Parathyroid adenoma (tissue), 2 donors: ENCODE measurements at regions not wholly inside any gene's neighbourhood (a gene's known extent, or its start where the extent isn't known, plus 50 kb on each side); places are given as distances from the start of the nearest gene placed in this dataset.
A peak's percentile ranks its signal among the peaks of the same experiment; 100 is the strongest.

ENCODE experiments used
- H2AFZ ChIP-seq: fragments of 300-600 bp; sonication (generic); one replicate; pipeline ENCODE4 v1.7.0; 2017; ENCODE audit warnings: antibody characterized with exemption, mild to moderate bottlenecking
- H3K27ac ChIP-seq: fragments of 300-600 bp; sonication (generic); one replicate; pipeline ENCODE4 v1.7.0; 2017
- H3K27me3 ChIP-seq: fragments of 300-600 bp; sonication (generic); one replicate; pipeline ENCODE4 v1.7.0; 2017; ENCODE audit warnings: low read length; ENCODE audit not compliant: control insufficient read depth, insufficient read depth
- H3K36me3 ChIP-seq: fragments of 300-600 bp; sonication (generic); one replicate; pipeline ENCODE4 v1.7.0; 2017; ENCODE audit warnings: low read length; ENCODE audit not compliant: control insufficient read depth, insufficient read depth
- H3K4me1 ChIP-seq: fragments of 300-600 bp; sonication (generic); one replicate; pipeline ENCODE4 v1.7.0; 2017; ENCODE audit warnings: control low read depth
- H3K4me2 ChIP-seq: fragments of 300-600 bp; sonication (generic); one replicate; pipeline ENCODE4 v1.7.0; 2017; ENCODE audit warnings: low read length
- H3K4me3 ChIP-seq: fragments of 300-600 bp; sonication (generic); one replicate; pipeline ENCODE4 v1.7.0; 2017; ENCODE audit warnings: low read depth, low read length
- H3K79me2 ChIP-seq: fragments of 300-600 bp; sonication (generic); one replicate; pipeline ENCODE4 v1.7.0; 2017; ENCODE audit warnings: control low read depth
- H3K9ac ChIP-seq: fragments of 300-600 bp; sonication (generic); one replicate; pipeline ENCODE4 v1.7.0; 2017; ENCODE audit warnings: mild to moderate bottlenecking
- H3K9me3 ChIP-seq: fragments of 300-600 bp; sonication (generic); one replicate; pipeline ENCODE4 v1.7.0; 2017; ENCODE audit warnings: low read length; ENCODE audit not compliant: control insufficient read depth
- TF ChIP-seq, protein P1 (sequence below): fragments of 300-600 bp; sonication (generic); IDR thresholded peaks from one replicate; pipeline ENCODE4 v1.7.0; 2017; ENCODE audit warnings: antibody characterized with exemption, mild to moderate bottlenecking
- donor health status: primary hyperparathyroidism.

DNA sequence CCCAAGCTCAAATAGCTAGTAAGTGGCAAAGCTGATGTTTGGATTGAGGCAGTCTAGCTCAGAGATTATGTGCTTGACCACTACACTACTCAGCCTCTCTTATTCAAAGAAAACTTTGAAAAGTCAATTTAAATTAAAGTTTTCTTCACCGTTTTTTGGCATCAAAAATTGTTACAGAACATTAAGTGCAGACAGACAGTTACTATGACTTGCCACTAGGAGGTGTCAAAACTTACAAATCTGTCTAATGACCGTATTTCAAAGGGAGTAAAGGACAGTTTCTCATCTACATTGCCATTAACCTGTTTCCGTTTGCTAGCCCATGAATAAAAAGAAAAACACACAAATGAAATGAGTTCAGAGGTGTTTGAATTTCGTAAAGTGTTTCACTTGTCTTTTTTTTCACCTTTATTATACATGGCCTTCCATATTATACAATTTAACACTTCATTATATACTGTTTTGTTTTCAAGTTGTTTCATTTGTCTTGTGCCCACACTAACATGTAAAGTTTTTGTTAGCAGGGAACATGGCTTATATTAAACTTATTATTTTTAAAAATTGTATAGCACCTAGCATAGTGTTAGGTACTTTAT, 57.4 kb upstream of the MTF2 start:
- Histone ChIP-seq H3K27me3 (no peaks in the 10 kb centered on the region), H3K79me2 (no peaks in the 10 kb centered on the region), H3K27ac (no peak overlapping the region), H3K9me3 (no peaks in the 10 kb centered on the region), H3K4me1 (no peaks in the 10 kb centered on the region), H3K9ac (no peak overlapping the region), H3K4me2 (no peak overlapping the region), H3K36me3 (no peaks in the 10 kb centered on the region), H3K4me3 (no peak overlapping the region), H2AFZ (no peak overlapping the region)
- TF ChIP-seq, protein P1, sequence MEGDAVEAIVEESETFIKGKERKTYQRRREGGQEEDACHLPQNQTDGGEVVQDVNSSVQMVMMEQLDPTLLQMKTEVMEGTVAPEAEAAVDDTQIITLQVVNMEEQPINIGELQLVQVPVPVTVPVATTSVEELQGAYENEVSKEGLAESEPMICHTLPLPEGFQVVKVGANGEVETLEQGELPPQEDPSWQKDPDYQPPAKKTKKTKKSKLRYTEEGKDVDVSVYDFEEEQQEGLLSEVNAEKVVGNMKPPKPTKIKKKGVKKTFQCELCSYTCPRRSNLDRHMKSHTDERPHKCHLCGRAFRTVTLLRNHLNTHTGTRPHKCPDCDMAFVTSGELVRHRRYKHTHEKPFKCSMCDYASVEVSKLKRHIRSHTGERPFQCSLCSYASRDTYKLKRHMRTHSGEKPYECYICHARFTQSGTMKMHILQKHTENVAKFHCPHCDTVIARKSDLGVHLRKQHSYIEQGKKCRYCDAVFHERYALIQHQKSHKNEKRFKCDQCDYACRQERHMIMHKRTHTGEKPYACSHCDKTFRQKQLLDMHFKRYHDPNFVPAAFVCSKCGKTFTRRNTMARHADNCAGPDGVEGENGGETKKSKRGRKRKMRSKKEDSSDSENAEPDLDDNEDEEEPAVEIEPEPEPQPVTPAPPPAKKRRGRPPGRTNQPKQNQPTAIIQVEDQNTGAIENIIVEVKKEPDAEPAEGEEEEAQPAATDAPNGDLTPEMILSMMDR: peak; percentile 34

DNA sequence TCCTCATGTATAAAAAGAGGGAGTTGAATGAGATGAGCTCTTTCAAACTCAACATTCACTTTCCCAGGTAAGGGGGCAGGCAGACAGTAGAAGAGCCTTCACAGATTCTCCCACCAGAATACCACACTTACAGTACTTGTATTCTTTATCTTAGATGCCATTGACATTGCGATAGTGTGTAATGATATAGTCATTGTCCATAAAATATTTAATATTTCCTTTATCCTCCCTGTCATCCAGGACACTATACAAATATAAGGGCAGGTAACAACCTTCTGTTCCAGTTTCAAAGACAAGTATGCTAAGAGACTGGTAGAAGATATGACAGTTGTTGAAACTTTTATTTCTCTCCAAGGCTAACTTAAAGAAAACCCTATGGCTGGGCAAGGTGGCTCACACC, 56.5 kb upstream of the MTF2 start:
- no peak overlapping the region for H2AFZ ChIP-seq
- H3K4me1 ChIP-seq: no peaks in the 10 kb centered on the region
- H3K27me3 ChIP-seq: no peaks in the 10 kb centered on the region
- no peak overlapping the region for H3K9ac ChIP-seq
- H3K79me2 ChIP-seq: no peaks in the 10 kb centered on the region
- no peaks in the 10 kb centered on the region for H3K36me3 ChIP-seq
- TF ChIP-seq, protein P1: no peak
- no peak overlapping the region for H3K27ac ChIP-seq
- H3K4me2 ChIP-seq: no peak overlapping the region
- no peaks in the 10 kb centered on the region for H3K9me3 ChIP-seq
- no peak overlapping the region for H3K4me3 ChIP-seq

DNA sequence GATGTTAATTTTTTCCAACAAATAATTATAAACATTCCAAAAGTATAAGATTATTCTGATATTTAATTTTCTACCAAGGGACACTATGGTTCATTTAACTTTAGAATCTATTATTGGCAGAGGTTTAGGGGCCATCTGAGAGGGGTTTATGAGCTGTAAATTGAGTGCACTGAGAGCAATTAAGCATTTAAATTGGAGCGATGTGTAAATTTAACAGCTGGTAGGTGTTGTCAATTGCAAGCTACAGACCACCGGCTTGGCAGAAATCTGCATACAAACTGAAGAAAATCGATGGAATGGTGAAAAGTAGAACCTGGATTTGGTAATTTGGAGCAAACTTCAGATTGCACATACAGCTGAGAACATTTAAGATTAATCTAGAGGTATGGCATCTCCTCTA, 55.8 kb upstream of the MTF2 start:
- Histone ChIP-seq H3K27ac (no peak overlapping the region), H3K9me3 (no peaks in the 10 kb centered on the region), H3K9ac (no peak overlapping the region), H3K27me3 (no peaks in the 10 kb centered on the region), H3K4me3 (no peak overlapping the region), H3K4me2 (no peak overlapping the region), H3K79me2 (no peaks in the 10 kb centered on the region), H3K36me3 (no peaks in the 10 kb centered on the region), H2AFZ (no peak overlapping the region), H3K4me1 (no peaks in the 10 kb centered on the region)
- TF ChIP-seq, protein P1: no peak

DNA sequence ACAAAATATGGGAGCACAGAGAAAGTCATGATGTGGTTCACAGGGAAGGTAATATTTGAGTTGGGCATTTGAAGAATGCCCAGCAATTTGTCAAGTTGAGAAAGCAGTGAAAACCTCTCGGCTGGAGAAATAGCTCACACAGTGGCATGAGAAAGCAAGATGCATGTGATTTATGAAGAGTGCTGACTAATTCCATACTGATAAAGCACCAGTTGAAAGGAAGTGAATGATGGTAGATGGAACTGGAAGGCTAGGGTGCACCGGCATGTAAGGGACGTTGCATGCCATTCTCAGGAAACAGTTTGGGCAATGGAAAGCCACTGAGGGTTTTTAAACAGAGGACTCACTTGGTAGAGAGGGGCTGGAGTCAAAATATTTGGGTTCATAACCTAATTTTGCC, 53.5 kb upstream of the MTF2 start:
- Histone ChIP-seq H3K4me1 (no peaks in the 10 kb centered on the region), H3K4me2 (no peak overlapping the region), H3K27me3 (no peaks in the 10 kb centered on the region), H3K79me2 (no peaks in the 10 kb centered on the region), H3K9ac (no peak overlapping the region), H3K9me3 (no peaks in the 10 kb centered on the region), H2AFZ (no peak overlapping the region), H3K36me3 (no peaks in the 10 kb centered on the region), H3K27ac (no peak overlapping the region), H3K4me3 (no peak overlapping the region)
- TF ChIP-seq, protein P1: no peak

GRCh38 chr1:93028542-93028941, 50.5 kb upstream of the MTF2 start:
- Histone ChIP-seq H3K4me1 (no peaks in the 10 kb centered on the region), H3K4me2 (no peak overlapping the region), H3K36me3 (no peaks in the 10 kb centered on the region), H3K9ac (no peak overlapping the region), H3K27me3 (no peaks in the 10 kb centered on the region), H3K79me2 (no peaks in the 10 kb centered on the region), H3K9me3 (no peaks in the 10 kb centered on the region), H3K4me3 (no peak overlapping the region), H3K27ac (no peak overlapping the region), H2AFZ (no peak overlapping the region)
- TF ChIP-seq, protein P1: no peak
